ENCODE measurements at regions not wholly inside any gene's neighbourhood (a gene's known extent, or its start where the extent isn't known, plus 50 kb on each side); places are given as distances from the start of the nearest gene placed in this dataset.

DNA sequence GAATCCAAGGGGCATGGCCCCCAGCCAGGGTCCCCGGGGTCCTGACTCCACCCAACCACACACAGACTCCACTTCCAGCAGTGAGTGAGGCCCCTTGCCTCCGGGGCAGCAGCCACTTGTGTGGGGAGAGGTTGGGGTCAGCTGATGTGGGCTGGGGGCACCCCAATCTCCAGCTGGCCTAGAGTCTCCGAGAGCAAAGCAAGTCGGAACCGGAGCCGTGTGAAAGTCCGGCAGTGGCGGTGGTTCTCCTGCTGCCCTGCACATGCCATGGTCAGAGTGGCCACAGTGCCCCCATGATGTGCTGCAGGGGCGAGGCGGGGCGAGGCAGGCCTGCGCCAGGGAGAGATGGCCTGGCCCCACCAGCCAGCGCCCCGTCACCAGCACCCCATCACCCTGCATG is 74.6 kb downstream of the PDGFA start:
- no peak for DNase-seq

DNA sequence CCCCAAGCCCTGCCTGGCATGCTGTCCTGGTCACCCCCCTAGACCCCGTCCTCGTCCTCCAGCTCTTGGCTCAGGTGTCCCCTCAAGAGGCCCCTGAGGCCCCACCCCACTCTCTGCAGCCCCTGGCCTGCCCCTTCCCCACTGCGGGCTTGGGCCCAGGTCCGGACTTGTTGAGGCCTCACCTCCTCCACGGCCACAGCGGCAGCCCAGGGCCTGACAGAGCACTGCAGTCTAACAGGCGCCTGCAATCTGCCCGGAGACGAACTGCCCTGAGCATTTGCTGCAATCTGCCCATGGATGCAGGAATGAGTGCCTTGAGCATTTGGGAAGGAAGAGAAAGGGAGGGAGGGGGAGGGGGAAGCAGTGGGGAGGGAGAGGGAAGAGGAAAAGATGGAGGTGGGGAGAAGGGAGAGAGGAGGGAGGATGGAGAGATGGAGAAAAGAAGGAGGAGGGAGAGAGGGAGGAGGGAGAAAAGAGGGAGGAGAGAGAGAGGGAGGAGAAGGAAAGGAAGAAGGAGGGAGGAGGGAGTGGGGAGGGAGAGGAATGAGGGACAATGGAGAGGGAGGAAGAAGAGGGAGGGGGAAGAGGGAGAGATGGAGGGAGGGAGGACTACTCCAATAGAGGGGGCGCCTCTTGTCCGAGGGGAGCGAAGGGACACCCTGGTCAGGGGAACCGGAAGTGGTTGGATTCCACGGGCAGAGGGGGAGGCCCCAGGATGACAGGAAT is 73.9 kb downstream of the PDGFA start:
- Histone ChIP-seq H3K27ac (no peak overlapping the region), H3K27me3 (ENCODE audit: low read depth) (no peaks in the 10 kb centered on the region), H3K4me3 (no peak overlapping the region), H3K4me1 (no peaks in the 10 kb centered on the region), H3K36me3 (no peaks in the 10 kb centered on the region), H3K9me3 (no peaks in the 10 kb centered on the region)
- ATAC-seq (no peak), DNase-seq (no peak)
- TF ChIP-seq, protein P1, sequence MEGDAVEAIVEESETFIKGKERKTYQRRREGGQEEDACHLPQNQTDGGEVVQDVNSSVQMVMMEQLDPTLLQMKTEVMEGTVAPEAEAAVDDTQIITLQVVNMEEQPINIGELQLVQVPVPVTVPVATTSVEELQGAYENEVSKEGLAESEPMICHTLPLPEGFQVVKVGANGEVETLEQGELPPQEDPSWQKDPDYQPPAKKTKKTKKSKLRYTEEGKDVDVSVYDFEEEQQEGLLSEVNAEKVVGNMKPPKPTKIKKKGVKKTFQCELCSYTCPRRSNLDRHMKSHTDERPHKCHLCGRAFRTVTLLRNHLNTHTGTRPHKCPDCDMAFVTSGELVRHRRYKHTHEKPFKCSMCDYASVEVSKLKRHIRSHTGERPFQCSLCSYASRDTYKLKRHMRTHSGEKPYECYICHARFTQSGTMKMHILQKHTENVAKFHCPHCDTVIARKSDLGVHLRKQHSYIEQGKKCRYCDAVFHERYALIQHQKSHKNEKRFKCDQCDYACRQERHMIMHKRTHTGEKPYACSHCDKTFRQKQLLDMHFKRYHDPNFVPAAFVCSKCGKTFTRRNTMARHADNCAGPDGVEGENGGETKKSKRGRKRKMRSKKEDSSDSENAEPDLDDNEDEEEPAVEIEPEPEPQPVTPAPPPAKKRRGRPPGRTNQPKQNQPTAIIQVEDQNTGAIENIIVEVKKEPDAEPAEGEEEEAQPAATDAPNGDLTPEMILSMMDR (IDR thresholded peaks at IDR 0.05) = no peak
- intact Hi-C loops (cut with DNase I) = no loop called here

More for the DNA sequence above, 74.6 kb downstream of the PDGFA start:
- peak in 1 of 2 donors; percentile 36 for ATAC-seq
- no peaks in the 10 kb centered on the region for H3K9me3 ChIP-seq
- TF ChIP-seq, protein P1 (IDR thresholded peaks at IDR 0.05) = no peak
- intact Hi-C loops (cut with DNase I) = no loop called here
- no peaks in the 10 kb centered on the region for H3K4me1 ChIP-seq
- no peaks in the 10 kb centered on the region for H3K36me3 ChIP-seq
- H3K4me3 ChIP-seq = no peak overlapping the region
- no peaks in the 10 kb centered on the region for H3K27me3 ChIP-seq (ENCODE audit: low read depth)
- H3K27ac ChIP-seq = no peak overlapping the region

DNA sequence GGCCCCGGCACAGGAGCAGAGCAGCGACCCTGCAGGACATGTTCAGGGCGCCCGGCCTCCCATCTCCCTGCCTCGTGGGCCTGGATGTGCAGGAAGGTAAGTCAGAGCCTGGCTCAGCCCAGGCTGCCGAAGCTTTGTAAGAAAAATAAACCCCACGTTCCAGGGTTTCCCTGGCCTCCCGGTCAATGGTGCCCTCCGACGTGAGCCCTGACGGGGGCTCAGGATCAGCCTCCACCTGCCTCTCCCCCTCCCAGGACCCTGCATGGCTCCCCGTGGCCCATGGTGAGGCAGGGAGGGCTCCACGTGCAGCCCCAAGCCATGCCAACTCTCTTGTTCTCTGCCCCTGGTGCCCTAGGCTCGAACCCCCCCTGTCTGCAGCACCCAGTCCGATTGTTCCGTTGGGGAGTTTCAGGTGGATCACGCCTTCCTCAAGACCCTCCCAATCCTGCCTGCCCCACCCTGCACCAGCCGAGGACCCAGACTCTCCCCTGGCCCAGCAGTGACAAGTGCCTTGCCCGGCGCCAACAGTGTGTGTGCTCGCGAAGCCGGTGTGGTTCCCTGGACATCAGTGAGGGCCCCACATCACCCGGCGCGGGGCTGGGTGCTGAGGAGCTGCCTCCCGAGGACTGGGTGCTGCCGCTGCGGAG is 73.2 kb downstream of the PDGFA start:
- H3K27ac ChIP-seq = no peak overlapping the region
- H3K27me3 ChIP-seq (ENCODE audit: low read depth) = no peaks in the 10 kb centered on the region
- DNase-seq (no peak), ATAC-seq (no peak)
- no peaks in the 10 kb centered on the region for H3K9me3 ChIP-seq
- H3K4me1 ChIP-seq = no peaks in the 10 kb centered on the region
- intact Hi-C loops (cut with DNase I) = no loop called here
- no peak overlapping the region for H3K4me3 ChIP-seq
- TF ChIP-seq, protein P1 (IDR thresholded peaks at IDR 0.05) = no peak
- no peaks in the 10 kb centered on the region for H3K36me3 ChIP-seq

Measured in lower lobe of right lung (tissue), 2 donors.